OCI-LY3 (cell line): ENCODE measurements at regions not wholly inside any gene's neighbourhood (a gene's known extent, or its start where the extent isn't known, plus 50 kb on each side); places are given as distances from the start of the nearest gene placed in this dataset.

ENCODE experiments used
- CTCF ChIP-seq: fragments of 200-600, 300-600 bp; sonication (generic); IDR thresholded peaks from 2 replicates; pipeline ENCODE4 v1.5.1; 2014; ENCODE audit warnings: antibody characterized with exemption, low read length, low read depth
- EZH2phosphoT487 ChIP-seq: fragments of 200-600 bp; shearing (Covaris generic); IDR thresholded peaks from 2 replicates; pipeline ENCODE4 v1.6.1; 2018; ENCODE audit warnings: antibody characterized with exemption, mixed run types, low read depth

- TF ChIP-seq EZH2phosphoT487 (no peak), CTCF (no peak)
Measured at GRCh38 chr1:73517603-73518191, 680.3 kb downstream of the LRRIQ3 start.
